Trophoblast cell (in vitro differentiated cells and primary cell): ENCODE measurements at regions not wholly inside any gene's neighbourhood (a gene's known extent, or its start where the extent isn't known, plus 50 kb on each side); places are given as distances from the start of the nearest gene placed in this dataset.

Source experiments
- DNase-seq, 2 donors: peaks; one replicate each; pipeline ENCODE4 v3.0.0-alpha.2; 2016
- H2AFZ ChIP-seq: 2 replicates; pipeline ENCODE4 v1.6.1; 2013; ENCODE audit warnings: low read length, moderate library complexity, mild to moderate bottlenecking; ENCODE audit not compliant: insufficient read depth, poor library complexity
- H2AK5ac ChIP-seq: 2 replicates; pipeline ENCODE4 v1.6.1; 2013; ENCODE audit warnings: mild to moderate bottlenecking, low read length
- H2BK120ac ChIP-seq: 2 replicates; pipeline ENCODE4 v1.6.1; 2013; ENCODE audit warnings: low read length, mild to moderate bottlenecking, moderate library complexity; ENCODE audit not compliant: insufficient read depth, poor library complexity
- H2BK12ac ChIP-seq: 2 replicates; pipeline ENCODE4 v1.6.1; 2013; ENCODE audit warnings: mild to moderate bottlenecking, low read length, moderate library complexity
- H2BK5ac ChIP-seq: 2 replicates; pipeline ENCODE4 v1.6.1; 2013; ENCODE audit warnings: low read length, low read depth, moderate library complexity, mild to moderate bottlenecking; ENCODE audit not compliant: poor library complexity
- H3K14ac ChIP-seq: 2 replicates; pipeline ENCODE4 v1.6.1; 2013; ENCODE audit warnings: mild to moderate bottlenecking, low read length
- H3K18ac ChIP-seq: 2 replicates; pipeline ENCODE4 v1.6.1; 2013; ENCODE audit warnings: mild to moderate bottlenecking, low read length
- H3K23ac ChIP-seq: 2 replicates; pipeline ENCODE4 v1.6.1; 2013; ENCODE audit warnings: low read length
- H3K27ac ChIP-seq: 2 replicates; pipeline ENCODE4 v1.5.1; 2013; ENCODE audit warnings: low read depth, mild to moderate bottlenecking, inconsistent platforms, low read length, moderate library complexity
- H3K27me3 ChIP-seq: 2 replicates; pipeline ENCODE4 v1.6.1; 2013; ENCODE audit warnings: inconsistent platforms, mild to moderate bottlenecking, low read length, moderate library complexity; ENCODE audit not compliant: insufficient read depth
- H3K36me3 ChIP-seq, 2 experiments: 1 replicate in 1 of 2; 2 replicates in 1 of 2; pipeline ENCODE4 v1.6.1; 2013; ENCODE audit warnings: low read length in 2 of 2, mild to moderate bottlenecking in 2 of 2, moderate library complexity in 1 of 2; ENCODE audit not compliant: insufficient read depth in 2 of 2, control insufficient read depth in 1 of 2
- H3K4ac ChIP-seq: 2 replicates; pipeline ENCODE4 v1.6.1; 2013; ENCODE audit warnings: low read depth, mild to moderate bottlenecking, low read length, moderate library complexity
- H3K4me1 ChIP-seq, 2 experiments: 1 replicate in 1 of 2; 2 replicates in 1 of 2; pipeline ENCODE4 v1.6.1; 2013; ENCODE audit warnings: low read length in 2 of 2, mild to moderate bottlenecking in 2 of 2, moderate library complexity in 1 of 2; ENCODE audit not compliant: insufficient read depth in 2 of 2, control insufficient read depth in 1 of 2
- H3K4me2 ChIP-seq: 2 replicates; pipeline ENCODE4 v1.6.1; 2013; ENCODE audit warnings: inconsistent platforms, mild to moderate bottlenecking, low read length, moderate library complexity
- H3K4me3 ChIP-seq: 2 replicates; pipeline ENCODE4 v1.5.1; 2013; ENCODE audit warnings: mild to moderate bottlenecking, low read depth, low read length, inconsistent platforms
- H3K79me1 ChIP-seq: one replicate; pipeline ENCODE4 v1.6.1; 2013; ENCODE audit warnings: low read length
- H3K79me2 ChIP-seq: 2 replicates; pipeline ENCODE4 v1.6.1; 2013; ENCODE audit warnings: low read length, mild to moderate bottlenecking; ENCODE audit not compliant: control insufficient read depth, insufficient read depth, poor library complexity
- H3K9ac ChIP-seq: 2 replicates; pipeline ENCODE4 v1.6.1; 2013; ENCODE audit warnings: mild to moderate bottlenecking, low read length
- H3K9me3 ChIP-seq: 2 replicates; pipeline ENCODE4 v1.6.1; 2013; ENCODE audit warnings: low read depth, mild to moderate bottlenecking, control low read depth, inconsistent platforms, low read length; ENCODE audit not compliant: insufficient read depth
- H4K12ac ChIP-seq: 2 replicates; pipeline ENCODE4 v1.6.1; 2013; ENCODE audit warnings: low read depth, mild to moderate bottlenecking, low read length, moderate library complexity
- H4K8ac ChIP-seq: 2 replicates; pipeline ENCODE4 v1.6.1; 2013; ENCODE audit warnings: low read depth, mild to moderate bottlenecking, low read length, moderate library complexity
- H4K91ac ChIP-seq: one replicate; pipeline ENCODE4 v1.6.1; 2013; ENCODE audit warnings: low read depth, mild to moderate bottlenecking, low read length, moderate library complexity
- WGBS: extraction: QIAGEN DNeasy Blood & Tissue Kit; methylation state at CpG from one replicate; pipeline ENCODE4 v1.1.7; 2013; ENCODE audit warnings: missing lambda C conversion rate; ENCODE audit not compliant: insufficient read length, insufficient coverage; ENCODE audit errors: extremely low coverage; 5-methylcytosine and 5-hydroxymethylcytosine counted together

- Histone ChIP-seq H4K8ac (no peak overlapping the region), H2BK120ac (no peak overlapping the region), H3K4me1 (no peaks in the 10 kb centered on the region), H4K91ac (no peak overlapping the region), H3K23ac (no peak overlapping the region), H3K4ac (no peak overlapping the region), H3K79me1 (no peaks in the 10 kb centered on the region), H3K9ac (no peak overlapping the region), H3K4me3 (no peak overlapping the region), H3K9me3 (peaks cover 68% of the 10 kb centered on the region), H3K36me3 (no peaks in the 10 kb centered on the region), H3K27ac (no peak overlapping the region), H3K79me2 (no peaks in the 10 kb centered on the region), H2BK12ac (no peak overlapping the region), H2AFZ (no peak overlapping the region), H3K18ac (no peak overlapping the region), H2BK5ac (no peak overlapping the region), H3K4me2 (no peak overlapping the region), H3K27me3 (no peaks in the 10 kb centered on the region), H4K12ac (no peak overlapping the region), H3K14ac (no peak overlapping the region), H2AK5ac (no peak overlapping the region)
- no peak for DNase-seq
- no CpG with 5 or more reads among the region's 4 CpGs for WGBS
These were observed 377.0 kb upstream of the NUPR2 start for GRCh38 chr7:56493196-56493595.

GRCh38 chr7:56491636-56492425, 375.6 kb upstream of the NUPR2 start:
- Histone ChIP-seq H3K14ac (no peak overlapping the region), H3K27ac (no peak overlapping the region), H3K9me3 (peaks cover 68% of the 10 kb centered on the region), H3K23ac (no peak overlapping the region), H4K12ac (no peak overlapping the region), H3K4ac (no peak overlapping the region), H3K36me3 (no peaks in the 10 kb centered on the region), H3K9ac (no peak overlapping the region), H3K4me2 (no peak overlapping the region), H2BK12ac (no peak overlapping the region), H2AK5ac (no peak overlapping the region), H2BK120ac (no peak overlapping the region), H3K27me3 (no peaks in the 10 kb centered on the region), H3K4me3 (no peak overlapping the region), H3K18ac (no peak overlapping the region), H2AFZ (no peak overlapping the region), H3K79me2 (no peaks in the 10 kb centered on the region), H4K91ac (no peak overlapping the region), H4K8ac (no peak overlapping the region), H3K4me1 (no peaks in the 10 kb centered on the region), H2BK5ac (no peak overlapping the region), H3K79me1 (no peaks in the 10 kb centered on the region)
- no CpG with 5 or more reads among the region's 9 CpGs for WGBS
- no peak for DNase-seq

GRCh38 chr7:56483861-56484550, 367.8 kb upstream of the NUPR2 start:
- Histone ChIP-seq H2AFZ (no peak overlapping the region), H3K4me2 (no peak overlapping the region), H2AK5ac (no peak overlapping the region), H3K18ac (no peak overlapping the region), H4K8ac (no peak overlapping the region), H2BK5ac (no peak overlapping the region), H3K23ac (no peak overlapping the region), H3K27me3 (no peaks in the 10 kb centered on the region), H4K91ac (no peak overlapping the region), H3K36me3 (no peaks in the 10 kb centered on the region), H3K4me3 (no peak overlapping the region), H3K4me1 (no peaks in the 10 kb centered on the region), H3K9me3 (peaks cover 42% of the 10 kb centered on the region), H3K79me1 (no peaks in the 10 kb centered on the region), H3K79me2 (no peaks in the 10 kb centered on the region), H3K14ac (no peak overlapping the region), H4K12ac (no peak overlapping the region), H3K27ac (no peak overlapping the region), H3K4ac (no peak overlapping the region), H3K9ac (no peak overlapping the region), H2BK120ac (no peak overlapping the region), H2BK12ac (no peak overlapping the region)
- DNase-seq: no peak
- no CpG with 5 or more reads among the region's 40 CpGs for WGBS

GRCh38 chr7:56483153-56483552, 366.9 kb upstream of the NUPR2 start:
- H3K4me1 ChIP-seq: no peaks in the 10 kb centered on the region
- H2BK5ac ChIP-seq: no peak overlapping the region
- no peak overlapping the region for H3K9ac ChIP-seq
- H4K8ac ChIP-seq: no peak overlapping the region
- no peaks in the 10 kb centered on the region for H3K27me3 ChIP-seq
- no peaks in the 10 kb centered on the region for H3K79me2 ChIP-seq
- no peaks in the 10 kb centered on the region for H3K36me3 ChIP-seq
- no peak overlapping the region for H4K91ac ChIP-seq
- H3K4me2 ChIP-seq: no peak overlapping the region
- no CpG with 5 or more reads among the region's 22 CpGs for WGBS
- no peak overlapping the region for H2BK12ac ChIP-seq
- no peak overlapping the region for H3K18ac ChIP-seq
- H4K12ac ChIP-seq: no peak overlapping the region
- no peak overlapping the region for H3K4ac ChIP-seq
- H2AFZ ChIP-seq: no peak overlapping the region
- no peaks in the 10 kb centered on the region for H3K79me1 ChIP-seq
- H3K23ac ChIP-seq: no peak overlapping the region
- H3K9me3 ChIP-seq: peaks cover 47% of the 10 kb centered on the region
- H3K14ac ChIP-seq: no peak overlapping the region
- H3K4me3 ChIP-seq: no peak overlapping the region
- no peak for DNase-seq
- H3K27ac ChIP-seq: no peak overlapping the region
- H2BK120ac ChIP-seq: no peak overlapping the region
- no peak overlapping the region for H2AK5ac ChIP-seq
